ENCODE measurements at regions not wholly inside any gene's neighbourhood (a gene's known extent, or its start where the extent isn't known, plus 50 kb on each side); places are given as distances from the start of the nearest gene placed in this dataset.

- ChIA-PET POLR2A (no interaction called here), CTCF (no interaction called here)
- H3K4me3 ChIP-seq (ENCODE audit: control insufficient read depth in 1 of 2, extremely low read depth in 1 of 2, low read length in 1 of 2), result no peak overlapping the region
- Mint-ChIP-seq H3K27ac (no peak overlapping the region), H3K27me3 (peaks cover 11 to 26% of the 10 kb centered on the region in 2 donors), H3K36me3 (no peaks in the 10 kb centered on the region), H3K9me3 (no peaks in the 10 kb centered on the region), H3K4me3 (no peak overlapping the region), H3K4me1 (no peaks in the 10 kb centered on the region)
- no peaks in the 10 kb centered on the region for H3K36me3 ChIP-seq (ENCODE audit: control insufficient read depth in 2 of 2, extremely low read depth in 1 of 2, insufficient read depth in 1 of 2, low read length in 1 of 2)
- ATAC-seq (replicated peaks in 1 of 4) (no peak), DNase-seq (no peak)
- no peaks in the 10 kb centered on the region for H3K9me3 ChIP-seq
- no peaks in the 10 kb centered on the region for H3K4me1 ChIP-seq (ENCODE audit: control insufficient read depth in 1 of 2, extremely low read depth in 1 of 2, insufficient read depth in 2 of 2, low read length in 2 of 2)
- H3K27ac ChIP-seq (ENCODE audit: low read length), result no peak overlapping the region
- H3K27me3 ChIP-seq (replicated peaks in 1 of 2; ENCODE audit: control insufficient read depth in 2 of 2, extremely low read depth in 1 of 2, insufficient read depth in 2 of 2, low read length in 1 of 2), result no peaks in the 10 kb centered on the region
Measured at GRCh38 chr7:25829663-25830062, 322.3 kb upstream of the NFE2L3 start.

DNA sequence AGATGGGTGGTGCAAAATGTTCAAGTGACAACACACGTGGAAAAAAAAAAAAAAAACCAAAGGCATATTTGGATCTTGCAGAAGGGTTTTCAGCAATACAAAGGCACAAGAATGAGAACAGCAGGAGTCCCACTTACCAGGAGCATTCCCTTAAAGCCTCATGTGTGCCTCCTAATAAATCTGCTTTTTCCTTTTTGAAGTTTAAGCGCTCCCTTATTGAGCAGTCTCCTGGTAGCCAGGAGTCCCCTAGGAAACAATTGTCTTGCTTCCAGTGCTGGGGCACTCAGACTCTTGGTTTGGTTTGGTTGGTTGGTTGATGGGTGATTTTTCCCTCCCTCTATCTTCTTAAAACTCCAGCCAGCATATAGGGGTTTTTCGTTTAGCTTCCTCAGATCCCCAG, 321.8 kb upstream of the NFE2L3 start:
- no peak for ATAC-seq (replicated peaks in 1 of 4)
- H3K27me3 Mint-ChIP-seq, result peaks cover 9 to 21% of the 10 kb centered on the region in 2 donors
- CTCF ChIA-PET, result no interaction called here
- H3K36me3 Mint-ChIP-seq, result no peaks in the 10 kb centered on the region
- H3K36me3 ChIP-seq (ENCODE audit: control insufficient read depth in 2 of 2, extremely low read depth in 1 of 2, insufficient read depth in 1 of 2, low read length in 1 of 2), result no peaks in the 10 kb centered on the region
- no peaks in the 10 kb centered on the region for H3K4me1 ChIP-seq (ENCODE audit: control insufficient read depth in 1 of 2, extremely low read depth in 1 of 2, insufficient read depth in 2 of 2, low read length in 2 of 2)
- no peak overlapping the region for H3K4me3 ChIP-seq (ENCODE audit: control insufficient read depth in 1 of 2, extremely low read depth in 1 of 2, low read length in 1 of 2)
- no peak for DNase-seq
- H3K9me3 Mint-ChIP-seq, result no peaks in the 10 kb centered on the region
- no peaks in the 10 kb centered on the region for H3K9me3 ChIP-seq
- WGBS (ENCODE audit: insufficient coverage), result no CpG with 5 or more reads among the region's 3 CpGs
- no peak overlapping the region for H3K27ac Mint-ChIP-seq
- no peaks in the 10 kb centered on the region for H3K4me1 Mint-ChIP-seq
- H3K27me3 ChIP-seq (replicated peaks in 1 of 2; ENCODE audit: control insufficient read depth in 2 of 2, extremely low read depth in 1 of 2, insufficient read depth in 2 of 2, low read length in 1 of 2), result no peaks in the 10 kb centered on the region
- POLR2A ChIA-PET, result no interaction called here
- no peak overlapping the region for H3K4me3 Mint-ChIP-seq
- no peak overlapping the region for H3K27ac ChIP-seq (ENCODE audit: low read length)

DNA sequence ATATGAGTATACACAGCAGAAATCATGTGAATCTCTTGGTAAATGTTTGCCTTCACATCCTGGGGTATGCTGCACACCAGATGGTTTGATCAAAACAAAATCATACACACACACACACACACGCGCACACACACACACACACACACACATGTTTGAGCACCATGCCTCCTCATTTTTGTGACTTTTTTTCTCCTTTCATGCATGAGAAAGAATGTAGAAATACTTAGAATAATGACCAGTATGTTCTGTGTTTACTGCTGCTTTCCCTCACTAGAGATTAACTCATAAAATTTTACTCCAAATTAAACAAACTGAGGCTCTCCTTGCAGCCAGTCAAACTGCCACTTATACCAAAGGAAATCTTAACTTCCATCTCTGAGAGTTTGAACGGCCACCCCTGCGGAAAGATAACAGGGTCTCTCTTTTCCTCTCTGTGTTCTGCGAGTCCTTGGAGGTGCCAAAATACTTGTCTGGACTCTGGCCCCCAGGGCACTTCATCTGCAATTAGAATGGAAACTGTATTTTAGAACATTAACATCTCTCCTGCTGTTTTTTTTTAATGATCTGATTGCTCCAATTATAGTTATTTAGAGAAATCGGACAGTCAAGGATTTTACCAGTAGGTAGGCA, 320.8 kb upstream of the NFE2L3 start:
- Histone ChIP-seq H3K27me3 (replicated peaks in 1 of 2; ENCODE audit: control insufficient read depth in 2 of 2, extremely low read depth in 1 of 2, insufficient read depth in 2 of 2, low read length in 1 of 2) (no peaks in the 10 kb centered on the region), H3K36me3 (ENCODE audit: control insufficient read depth in 2 of 2, extremely low read depth in 1 of 2, insufficient read depth in 1 of 2, low read length in 1 of 2) (no peaks in the 10 kb centered on the region), H3K9me3 (no peaks in the 10 kb centered on the region), H3K4me3 (ENCODE audit: control insufficient read depth in 1 of 2, extremely low read depth in 1 of 2, low read length in 1 of 2) (no peak overlapping the region), H3K4me1 (ENCODE audit: control insufficient read depth in 1 of 2, extremely low read depth in 1 of 2, insufficient read depth in 2 of 2, low read length in 2 of 2) (no peaks in the 10 kb centered on the region), H3K27ac (ENCODE audit: low read length) (no peak overlapping the region)
- ChIA-PET CTCF (no interaction called here), POLR2A (no interaction called here)
- H3K9me3 Mint-ChIP-seq, result no peaks in the 10 kb centered on the region
- DNase-seq, result no peak
- H3K27ac Mint-ChIP-seq, result no peak overlapping the region
- no peaks in the 10 kb centered on the region for H3K36me3 Mint-ChIP-seq
- 100% methylated on average over 1 of the region's 6 CpGs for WGBS (ENCODE audit: insufficient coverage)
- no peaks in the 10 kb centered on the region for H3K4me1 Mint-ChIP-seq
- no peak overlapping the region for H3K4me3 Mint-ChIP-seq
- peaks cover 7 to 17% of the 10 kb centered on the region in 2 donors for H3K27me3 Mint-ChIP-seq
- no peak for ATAC-seq (replicated peaks in 1 of 4)

- H3K27me3 Mint-ChIP-seq, result peaks cover 11 to 24% of the 10 kb centered on the region in 2 donors
- H3K27ac ChIP-seq (ENCODE audit: low read length), result no peak overlapping the region
- 87% methylated on average over 4 of the region's 8 CpGs for WGBS (ENCODE audit: insufficient coverage)
Measured at GRCh38 chr7:25831831-25832411, 320.1 kb upstream of the NFE2L3 start.

DNA sequence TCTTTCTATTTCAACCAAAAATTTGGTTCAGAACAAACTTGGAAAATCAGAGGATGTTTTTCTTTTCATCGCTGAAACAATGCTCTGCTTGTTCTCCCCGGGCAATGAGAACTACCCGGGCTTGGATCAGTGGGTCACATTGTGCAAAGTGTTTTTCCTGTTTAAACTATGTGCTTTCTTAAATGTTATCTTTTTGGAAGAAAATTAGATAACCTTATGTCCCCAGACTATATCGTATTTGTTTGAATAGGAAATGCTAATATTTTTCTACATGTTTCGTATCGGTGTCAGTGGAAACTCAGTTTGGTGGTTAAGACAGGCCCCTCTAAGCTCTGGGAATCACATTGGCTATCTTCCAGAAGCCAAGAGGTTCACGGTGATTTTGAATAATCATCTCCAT, 319.5 kb upstream of the NFE2L3 start:
- no peak overlapping the region for H3K4me3 ChIP-seq (ENCODE audit: control insufficient read depth in 1 of 2, extremely low read depth in 1 of 2, low read length in 1 of 2)
- no peak for ATAC-seq (replicated peaks in 1 of 4)
- no peaks in the 10 kb centered on the region for H3K4me1 Mint-ChIP-seq
- H3K27ac Mint-ChIP-seq, result no peak overlapping the region
- H3K9me3 ChIP-seq, result no peaks in the 10 kb centered on the region
- no peaks in the 10 kb centered on the region for H3K36me3 ChIP-seq (ENCODE audit: control insufficient read depth in 2 of 2, extremely low read depth in 1 of 2, insufficient read depth in 1 of 2, low read length in 1 of 2)
- peaks cover 9 to 28% of the 10 kb centered on the region in 2 donors for H3K27me3 Mint-ChIP-seq
- ChIA-PET CTCF (interaction anchor here in 1 of 2 donors (0.7 kb wide), 1 partner anchor 827 kb away, joined by 3 read pairs; no protein-coding TSS in a partner anchor), POLR2A (interaction anchor here in 1 of 2 donors (0.6 kb wide), 1 partner anchor 1391 kb away, joined by 3 read pairs; no protein-coding TSS in a partner anchor)
- no peak overlapping the region for H3K27ac ChIP-seq (ENCODE audit: low read length)
- no peaks in the 10 kb centered on the region for H3K9me3 Mint-ChIP-seq
- H3K4me3 Mint-ChIP-seq, result no peak overlapping the region
- DNase-seq, result no peak
- WGBS (ENCODE audit: insufficient coverage), result no CpG with 5 or more reads among the region's 7 CpGs
- no peaks in the 10 kb centered on the region for H3K27me3 ChIP-seq (replicated peaks in 1 of 2; ENCODE audit: control insufficient read depth in 2 of 2, extremely low read depth in 1 of 2, insufficient read depth in 2 of 2, low read length in 1 of 2)
- H3K36me3 Mint-ChIP-seq, result no peaks in the 10 kb centered on the region
- no peaks in the 10 kb centered on the region for H3K4me1 ChIP-seq (ENCODE audit: control insufficient read depth in 1 of 2, extremely low read depth in 1 of 2, insufficient read depth in 2 of 2, low read length in 2 of 2)

More at GRCh38 chr7:25831831-25832411, 320.1 kb upstream of the NFE2L3 start:
- CTCF ChIA-PET, result interaction anchor here in 1 of 2 donors (0.7 kb wide), 1 partner anchor 827 kb away, joined by 3 read pairs; no protein-coding TSS in a partner anchor
- Mint-ChIP-seq H3K4me1 (no peaks in the 10 kb centered on the region), H3K9me3 (no peaks in the 10 kb centered on the region), H3K27ac (no peak overlapping the region), H3K4me3 (no peak overlapping the region), H3K36me3 (no peaks in the 10 kb centered on the region)
- POLR2A ChIA-PET, result interaction anchor here in 1 of 2 donors (0.6 kb wide), 1 partner anchor 1391 kb away, joined by 3 read pairs; no protein-coding TSS in a partner anchor
- Histone ChIP-seq H3K36me3 (ENCODE audit: control insufficient read depth in 2 of 2, extremely low read depth in 1 of 2, insufficient read depth in 1 of 2, low read length in 1 of 2) (no peaks in the 10 kb centered on the region), H3K9me3 (no peaks in the 10 kb centered on the region), H3K4me3 (ENCODE audit: control insufficient read depth in 1 of 2, extremely low read depth in 1 of 2, low read length in 1 of 2) (no peak overlapping the region), H3K4me1 (ENCODE audit: control insufficient read depth in 1 of 2, extremely low read depth in 1 of 2, insufficient read depth in 2 of 2, low read length in 2 of 2) (no peaks in the 10 kb centered on the region), H3K27me3 (replicated peaks in 1 of 2; ENCODE audit: control insufficient read depth in 2 of 2, extremely low read depth in 1 of 2, insufficient read depth in 2 of 2, low read length in 1 of 2) (no peaks in the 10 kb centered on the region)
- ATAC-seq (replicated peaks in 1 of 4) (no peak), DNase-seq (no peak)

DNA sequence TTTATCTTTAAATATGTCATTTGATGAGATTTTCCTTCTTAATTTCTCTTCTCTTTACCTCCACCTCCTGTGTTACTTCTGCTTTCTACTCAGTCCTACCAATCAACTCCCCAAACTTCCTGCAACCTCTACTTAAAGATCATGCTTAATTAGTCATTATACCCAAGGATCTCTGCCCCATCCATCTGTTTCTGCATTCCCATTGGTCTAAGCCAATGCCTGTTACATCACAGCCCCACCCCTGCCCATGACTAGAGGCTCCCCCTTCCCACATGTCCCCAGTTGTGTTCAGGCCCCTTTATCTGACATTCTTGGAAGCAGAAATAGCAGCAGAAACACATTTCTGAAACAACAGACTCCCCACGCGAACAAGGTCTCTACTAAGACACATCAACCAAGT, 319.1 kb upstream of the NFE2L3 start:
- no peak overlapping the region for H3K4me3 ChIP-seq (ENCODE audit: control insufficient read depth in 1 of 2, extremely low read depth in 1 of 2, low read length in 1 of 2)
- H3K36me3 Mint-ChIP-seq, result no peaks in the 10 kb centered on the region
- no peak overlapping the region for H3K27ac ChIP-seq (ENCODE audit: low read length)
- no peaks in the 10 kb centered on the region for H3K4me1 ChIP-seq (ENCODE audit: control insufficient read depth in 1 of 2, extremely low read depth in 1 of 2, insufficient read depth in 2 of 2, low read length in 2 of 2)
- 96% methylated on average over 2 of the region's 2 CpGs for WGBS (ENCODE audit: insufficient coverage)
- DNase-seq (no peak), ATAC-seq (replicated peaks in 1 of 4) (no peak)
- H3K27me3 ChIP-seq (replicated peaks in 1 of 2; ENCODE audit: control insufficient read depth in 2 of 2, extremely low read depth in 1 of 2, insufficient read depth in 2 of 2, low read length in 1 of 2), result no peaks in the 10 kb centered on the region
- no peaks in the 10 kb centered on the region for H3K9me3 Mint-ChIP-seq
- H3K9me3 ChIP-seq, result no peaks in the 10 kb centered on the region
- no peaks in the 10 kb centered on the region for H3K4me1 Mint-ChIP-seq
- no peak overlapping the region for H3K4me3 Mint-ChIP-seq
- H3K27ac Mint-ChIP-seq, result no peak overlapping the region
- ChIA-PET CTCF (no interaction called here), POLR2A (no interaction called here)
- no peaks in the 10 kb centered on the region for H3K36me3 ChIP-seq (ENCODE audit: control insufficient read depth in 2 of 2, extremely low read depth in 1 of 2, insufficient read depth in 1 of 2, low read length in 1 of 2)
- H3K27me3 Mint-ChIP-seq, result peaks cover 10 to 28% of the 10 kb centered on the region in 2 donors
